Kidney (tissue), 13 donors: ENCODE measurements at regions not wholly inside any gene's neighbourhood (a gene's known extent, or its start where the extent isn't known, plus 50 kb on each side); places are given as distances from the start of the nearest gene placed in this dataset.
A peak's percentile ranks its signal among the peaks of the same experiment; 100 is the strongest.

Experiments
- DNase-seq, 5 donors: peaks; one replicate each; pipeline ENCODE4 v3.0.0-alpha.2; 2013 to 2020
- FAIRE-seq: peaks from 2 replicates; lab custom pipeline; 2012; peaks lifted over from hg19 to GRCh38; lab: Jason Lieb, UNC
- H3K27ac ChIP-seq, 2 donors: one replicate each; pipeline ENCODE4 v1.7.0; 2013; ENCODE audit warnings: low read depth in 2 of 2, low read length in 2 of 2, inconsistent platforms in 1 of 2
- H3K27me3 ChIP-seq: one replicate; pipeline ENCODE4 v1.7.1; 2013; ENCODE audit warnings: low read length, inconsistent platforms; ENCODE audit not compliant: control insufficient read depth, insufficient read depth
- H3K36me3 ChIP-seq, 3 donors: one replicate each; pipeline versions ENCODE4 v1.7.0 to v1.7.1; 2013; ENCODE audit warnings: low read length in 3 of 3, control low read depth in 1 of 3, inconsistent platforms in 1 of 3; ENCODE audit not compliant: insufficient read depth in 3 of 3, control insufficient read depth in 2 of 3
- H3K4me1 ChIP-seq, 3 donors: one replicate each; pipeline versions ENCODE4 v1.7.0 to v1.7.1; 2013; ENCODE audit warnings: low read length in 3 of 3, inconsistent platforms in 1 of 3, low read depth in 1 of 3; ENCODE audit not compliant: control insufficient read depth in 2 of 3, insufficient read depth in 2 of 3
- H3K4me3 ChIP-seq, 3 donors: one replicate each; pipeline versions ENCODE4 v1.7.0 to v1.8.1; 2013; ENCODE audit warnings: low read length in 3 of 3, control low read depth in 1 of 3, inconsistent platforms in 1 of 3
- H3K9ac ChIP-seq, 3 donors: one replicate each; pipeline versions ENCODE4 v1.7.0 to v1.7.1; 2013; ENCODE audit warnings: low read length in 3 of 3, control low read depth in 1 of 3, inconsistent platforms in 1 of 3
- H3K9me3 ChIP-seq, 3 donors: one replicate each; pipeline versions ENCODE4 v1.7.0 to v1.7.1; 2013; ENCODE audit warnings: low read length in 3 of 3, control low read depth in 1 of 3, inconsistent platforms in 1 of 3; ENCODE audit not compliant: control insufficient read depth in 2 of 3, insufficient read depth in 1 of 3
- CTCF ChIP-seq: IDR thresholded peaks from 3 replicates; pipeline ENCODE4 v1.5.1; 2012; ENCODE audit warnings: mild to moderate bottlenecking, moderate library complexity, borderline replicate concordance; ENCODE audit not compliant: insufficient read depth; ENCODE audit errors: extremely low read depth
- intact Hi-C: fragments of 100-400 bp; cut with DNase I; formaldehyde crosslinking; loops from one replicate; pipeline ENCODE4 v1.11.1; 2022
- donor health status: control.
- donor health status: control.
- donor health status: control.
- donor health status: control.
- donor health status: control.
- donor health status: DM: yes; HTN: yes; CAD: no.
- donor health status: Normal renal cell carcinoma (clear cell type).

DNA sequence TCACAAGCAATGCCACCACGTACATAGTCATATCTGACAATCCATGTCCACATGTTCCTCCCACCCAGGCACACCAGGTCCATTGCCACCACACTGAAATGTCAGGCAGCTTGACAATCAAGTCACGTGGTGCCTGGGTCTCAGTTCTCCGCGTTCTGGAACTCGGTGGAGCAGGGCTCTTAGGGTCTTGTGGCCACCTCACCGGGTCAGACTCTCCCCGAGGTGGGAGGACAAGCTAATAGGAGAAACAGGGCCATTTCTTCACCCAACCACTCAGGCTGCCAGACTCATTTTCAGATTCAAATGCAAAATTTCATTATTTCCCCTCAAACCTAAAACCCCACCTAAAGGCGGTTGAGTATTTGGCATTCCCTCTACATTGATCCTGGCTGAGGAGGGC, 200.5 kb upstream of the GAS1 start:
- no peaks in the 10 kb centered on the region for H3K27me3 ChIP-seq
- peak overlapping the region in 2 of 3 donors; percentile 27 to 53 for H3K9ac ChIP-seq
- intact Hi-C loops = no loop called here
- peak overlapping the region; percentile 48 to 59 for H3K27ac ChIP-seq
- DNase-seq = peak in 2 of 5 donors; percentile 52 to 72
- H3K36me3 ChIP-seq = no peaks in the 10 kb centered on the region
- no peaks in the 10 kb centered on the region for H3K9me3 ChIP-seq
- FAIRE-seq = no peak
- no peak for TF ChIP-seq CTCF
- peak overlapping the region in 2 of 3 donors; percentile 52 to 54 for H3K4me3 ChIP-seq
- peaks cover 0 to 3% (median 2%) of the 10 kb centered on the region in 3 donors for H3K4me1 ChIP-seq

DNA sequence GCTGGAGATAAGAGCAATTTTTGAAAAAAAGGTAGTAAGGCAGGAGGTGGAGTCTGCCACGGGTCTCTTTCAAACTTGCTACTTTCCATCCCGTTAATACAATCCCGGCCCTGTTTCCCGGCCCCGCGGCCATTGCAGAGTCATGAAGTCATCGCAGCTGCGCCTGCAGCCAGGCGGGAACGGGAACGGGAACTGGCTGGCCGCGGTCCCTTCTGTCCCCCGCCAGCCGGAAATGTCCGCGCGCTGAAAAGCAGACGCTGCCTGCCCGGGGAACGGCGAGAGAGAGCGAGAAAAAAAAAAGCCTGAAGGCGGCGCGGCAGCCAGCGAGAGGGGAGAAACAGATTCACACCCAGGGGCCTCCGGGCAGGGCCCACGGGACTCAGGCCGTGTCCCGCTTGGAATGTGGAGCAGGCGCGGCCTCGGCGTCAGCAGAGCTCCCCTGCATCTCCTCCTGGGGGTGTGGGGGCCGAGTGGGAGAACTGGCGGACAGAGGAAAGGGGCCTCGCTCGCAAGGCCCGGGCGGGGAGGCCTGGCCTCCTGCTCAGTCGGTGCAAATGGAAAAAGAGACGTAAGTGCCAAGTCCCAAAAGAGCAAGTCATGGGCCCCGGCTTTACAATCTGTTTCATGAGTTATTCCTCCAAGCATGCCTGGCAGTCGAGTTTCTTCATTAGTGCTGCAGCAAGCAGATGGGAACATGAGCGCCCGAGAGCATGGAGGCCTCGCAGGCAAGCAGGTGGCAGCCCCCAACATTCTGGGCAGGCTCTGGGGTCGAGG, 201.2 kb upstream of the GAS1 start:
- intact Hi-C loops = no loop called here

DNA sequence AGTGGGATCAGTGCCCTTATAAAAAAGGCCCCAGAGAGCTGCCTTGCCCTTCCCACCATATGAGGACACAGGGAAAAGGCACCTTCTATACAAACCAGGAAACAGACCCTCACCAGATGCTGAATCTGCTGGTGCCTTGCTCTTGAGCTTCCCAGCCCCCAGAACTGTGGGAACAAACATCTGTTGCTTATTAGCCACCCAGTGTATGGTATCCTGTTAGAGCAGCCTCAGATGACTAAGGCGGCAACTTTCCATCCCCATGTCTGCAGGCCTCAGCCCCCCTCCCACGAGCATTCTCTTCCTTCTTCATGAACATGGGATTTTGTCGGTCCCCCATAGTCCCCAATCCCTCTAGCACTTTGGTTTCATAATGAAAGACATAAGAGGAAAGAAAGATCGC, 202.5 kb upstream of the GAS1 start:
- H3K36me3 ChIP-seq = no peaks in the 10 kb centered on the region
- no peak overlapping the region for H3K27ac ChIP-seq
- TF ChIP-seq CTCF = no peak
- H3K27me3 ChIP-seq = no peaks in the 10 kb centered on the region
- no peak overlapping the region for H3K4me3 ChIP-seq
- no peak overlapping the region for H3K9ac ChIP-seq
- intact Hi-C loops = no loop called here
- no peaks in the 10 kb centered on the region for H3K9me3 ChIP-seq
- DNase-seq (no peak), FAIRE-seq (no peak)
- H3K4me1 ChIP-seq = peaks cover 0 to 3% (median 2%) of the 10 kb centered on the region in 3 donors

More for the DNA sequence above, 201.2 kb upstream of the GAS1 start:
- Histone ChIP-seq H3K27ac (peak overlapping the region; percentile 59 to 60), H3K9me3 (no peaks in the 10 kb centered on the region), H3K4me1 (peaks cover 0 to 3% (median 2%) of the 10 kb centered on the region in 3 donors), H3K36me3 (no peaks in the 10 kb centered on the region), H3K4me3 (peak overlapping the region in 2 of 3 donors; percentile 52 to 54), H3K27me3 (no peaks in the 10 kb centered on the region), H3K9ac (peak overlapping the region in 2 of 3 donors; percentile 27 to 53)
- TF ChIP-seq CTCF = no peak
- FAIRE-seq (no peak), DNase-seq (peak; percentile 86 to 95 (median 90))
